Astrocyte (in vitro differentiated cells and primary cell): ENCODE measurements at regions not wholly inside any gene's neighbourhood (a gene's known extent, or its start where the extent isn't known, plus 50 kb on each side); places are given as distances from the start of the nearest gene placed in this dataset.

Experiments
- EZH2 ChIP-seq: IDR thresholded peaks from 2 replicates; pipeline ENCODE4 v1.6.1; 2012; ENCODE audit warnings: mild to moderate bottlenecking, low read length, inconsistent platforms; ENCODE audit not compliant: insufficient read depth
- TF ChIP-seq, protein P1 (sequence below): IDR thresholded peaks from 2 replicates; pipeline ENCODE4 v1.5.1; 2011; ENCODE audit warnings: low read depth, mild to moderate bottlenecking, inconsistent platforms, low read length, moderate library complexity; ENCODE audit not compliant: insufficient read depth

GRCh38 chr1:60169206-60169605 lies 95.6 kb upstream of the C1orf87 start:
- no peak for TF ChIP-seq EZH2
- TF ChIP-seq, protein P1, sequence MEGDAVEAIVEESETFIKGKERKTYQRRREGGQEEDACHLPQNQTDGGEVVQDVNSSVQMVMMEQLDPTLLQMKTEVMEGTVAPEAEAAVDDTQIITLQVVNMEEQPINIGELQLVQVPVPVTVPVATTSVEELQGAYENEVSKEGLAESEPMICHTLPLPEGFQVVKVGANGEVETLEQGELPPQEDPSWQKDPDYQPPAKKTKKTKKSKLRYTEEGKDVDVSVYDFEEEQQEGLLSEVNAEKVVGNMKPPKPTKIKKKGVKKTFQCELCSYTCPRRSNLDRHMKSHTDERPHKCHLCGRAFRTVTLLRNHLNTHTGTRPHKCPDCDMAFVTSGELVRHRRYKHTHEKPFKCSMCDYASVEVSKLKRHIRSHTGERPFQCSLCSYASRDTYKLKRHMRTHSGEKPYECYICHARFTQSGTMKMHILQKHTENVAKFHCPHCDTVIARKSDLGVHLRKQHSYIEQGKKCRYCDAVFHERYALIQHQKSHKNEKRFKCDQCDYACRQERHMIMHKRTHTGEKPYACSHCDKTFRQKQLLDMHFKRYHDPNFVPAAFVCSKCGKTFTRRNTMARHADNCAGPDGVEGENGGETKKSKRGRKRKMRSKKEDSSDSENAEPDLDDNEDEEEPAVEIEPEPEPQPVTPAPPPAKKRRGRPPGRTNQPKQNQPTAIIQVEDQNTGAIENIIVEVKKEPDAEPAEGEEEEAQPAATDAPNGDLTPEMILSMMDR = no peak
